ENCODE measurements at regions not wholly inside any gene's neighbourhood (a gene's known extent, or its start where the extent isn't known, plus 50 kb on each side); places are given as distances from the start of the nearest gene placed in this dataset.

- H3K9me3 ChIP-seq (ENCODE audit: control insufficient read depth, insufficient read depth, low read depth, low read length) = no peaks in the 10 kb centered on the region
- peaks cover 63% of the 10 kb centered on the region for H3K27me3 ChIP-seq (ENCODE audit: control insufficient read depth, insufficient read depth, low read length)
- peak; percentile 47; the same call in 1 of the 2 replicates for ATAC-seq
- CTCF ChIA-PET = no interaction called here
- 0 out of 2 replicates have a peak, but pooled peaks cover 4% of the 10 kb centered on the region for H3K4me1 ChIP-seq (ENCODE audit: control insufficient read depth, insufficient read depth, low read length)
- in situ Hi-C loops (cut with HindIII; ENCODE audit: low pct_unique_long_range_greater_than_20kb, low sequenced_read_pairs) (no loop called here), intact Hi-C loops (cut with micrococcal nuclease; ENCODE audit: unreplicated experiment) (no loop called here)
- no TSS peak for BruUV-seq (replicated peaks)
- no peak for DNase-seq (ENCODE audit: low read depth, low spot score)
- POLR2A ChIA-PET = interaction anchor here (0.6 kb wide), 1 partner anchor 1160 kb away, joined by 3 read pairs; no protein-coding TSS in a partner anchor
- peaks cover 4% of the 10 kb centered on the region; the same call in 1 of the 2 replicates for H3K36me3 ChIP-seq (ENCODE audit: control insufficient read depth, insufficient read depth, low read length)
- no peak for TF ChIP-seq TCF7L2 (IDR thresholded peaks at IDR 0.05; ENCODE audit: low read depth, low read length)
- TF ChIP-seq POLR2AphosphoS5 (IDR thresholded peaks at IDR 0.05; ENCODE audit: low read depth, low read length) = no peak
- no peak for TF ChIP-seq REST (IDR thresholded peaks at IDR 0.05; ENCODE audit: insufficient read depth in 1 of 2, low read depth in 2 of 2, low read length in 1 of 2)
- TF ChIP-seq CTCF (IDR thresholded peaks at IDR 0.05) = no peak
- no peak for TF ChIP-seq SIN3A (IDR thresholded peaks at IDR 0.05; ENCODE audit: borderline replicate concordance, insufficient read depth, low read depth, low read length)
- H3K4me3 ChIP-seq (ENCODE audit: low read depth in 2 of 2, low read length in 2 of 2) = peak overlapping the region; percentile 38 to 42
- no peak overlapping the region for H3K27ac ChIP-seq (ENCODE audit: low read length)
Measured at GRCh38 chr10:91162050-91162494, 58.4 kb upstream of the PCGF5 start.

GRCh38 chr10:91162495-91163268 lies 57.8 kb upstream of the PCGF5 start:
- in situ Hi-C loops (cut with HindIII; ENCODE audit: low pct_unique_long_range_greater_than_20kb, low sequenced_read_pairs) = no loop called here
- ATAC-seq (peak; percentile 79), DNase-seq (ENCODE audit: low read depth, low spot score) (no peak)
- intact Hi-C loops (cut with micrococcal nuclease; ENCODE audit: unreplicated experiment) = no loop called here
- Histone ChIP-seq H3K27ac (ENCODE audit: low read length) (no peak overlapping the region), H3K27me3 (ENCODE audit: control insufficient read depth, insufficient read depth, low read length) (peaks cover 63% of the 10 kb centered on the region), H3K4me1 (ENCODE audit: control insufficient read depth, insufficient read depth, low read length) (0 out of 2 replicates have a peak, but pooled peaks cover 4% of the 10 kb centered on the region), H3K4me3 (ENCODE audit: low read depth in 2 of 2, low read length in 2 of 2) (peak overlapping the region; percentile 53 to 60), H3K36me3 (ENCODE audit: control insufficient read depth, insufficient read depth, low read length) (peaks cover 4% of the 10 kb centered on the region; the same call in 1 of the 2 replicates), H3K9me3 (ENCODE audit: control insufficient read depth, insufficient read depth, low read depth, low read length) (no peaks in the 10 kb centered on the region)
- ChIA-PET POLR2A (interaction anchor here (0.6 kb wide), 1 partner anchor 1159 kb away, joined by 3 read pairs; no protein-coding TSS in a partner anchor), CTCF (no interaction called here)
- TF ChIP-seq CTCF (IDR thresholded peaks at IDR 0.05) = no peak
- TF ChIP-seq POLR2AphosphoS5 (IDR thresholded peaks at IDR 0.05; ENCODE audit: low read depth, low read length) = no peak
- TF ChIP-seq SIN3A (IDR thresholded peaks at IDR 0.05; ENCODE audit: borderline replicate concordance, insufficient read depth, low read depth, low read length) = no peak
- no peak for TF ChIP-seq REST (IDR thresholded peaks at IDR 0.05; ENCODE audit: insufficient read depth in 1 of 2, low read depth in 2 of 2, low read length in 1 of 2)
- no peak for TF ChIP-seq TCF7L2 (IDR thresholded peaks at IDR 0.05; ENCODE audit: low read depth, low read length)
- no TSS peak for BruUV-seq (replicated peaks)
